Superior temporal gyrus (tissue), 1 donor: ENCODE measurements at regions not wholly inside any gene's neighbourhood (a gene's known extent, or its start where the extent isn't known, plus 50 kb on each side); places are given as distances from the start of the nearest gene placed in this dataset.
A peak's percentile ranks its signal among the peaks of the same experiment; 100 is the strongest.

Experiments
- DNase-seq: peaks from one replicate; pipeline ENCODE4 v3.0.0-alpha.2; 2016; ENCODE audit errors: extremely low spot score

GRCh38 chr13:99893567-99893966, 78.0 kb downstream of the ZIC5 start:
- DNase-seq, result no peak

- no peak for DNase-seq
These were observed 78.6 kb downstream of the ZIC5 start for GRCh38 chr13:99892866-99893504.

- peak; percentile 33 for DNase-seq
These were observed 79.4 kb downstream of the ZIC5 start for GRCh38 chr13:99892196-99892613.

- DNase-seq, result no peak
These were observed 84.9 kb downstream of the ZIC5 start for GRCh38 chr13:99886706-99887105.

GRCh38 chr13:99884913-99885312, 86.7 kb downstream of the ZIC5 start:
- DNase-seq, result no peak

- DNase-seq, result no peak
These were observed 87.8 kb downstream of the ZIC5 start for GRCh38 chr13:99883805-99884204.

DNA sequence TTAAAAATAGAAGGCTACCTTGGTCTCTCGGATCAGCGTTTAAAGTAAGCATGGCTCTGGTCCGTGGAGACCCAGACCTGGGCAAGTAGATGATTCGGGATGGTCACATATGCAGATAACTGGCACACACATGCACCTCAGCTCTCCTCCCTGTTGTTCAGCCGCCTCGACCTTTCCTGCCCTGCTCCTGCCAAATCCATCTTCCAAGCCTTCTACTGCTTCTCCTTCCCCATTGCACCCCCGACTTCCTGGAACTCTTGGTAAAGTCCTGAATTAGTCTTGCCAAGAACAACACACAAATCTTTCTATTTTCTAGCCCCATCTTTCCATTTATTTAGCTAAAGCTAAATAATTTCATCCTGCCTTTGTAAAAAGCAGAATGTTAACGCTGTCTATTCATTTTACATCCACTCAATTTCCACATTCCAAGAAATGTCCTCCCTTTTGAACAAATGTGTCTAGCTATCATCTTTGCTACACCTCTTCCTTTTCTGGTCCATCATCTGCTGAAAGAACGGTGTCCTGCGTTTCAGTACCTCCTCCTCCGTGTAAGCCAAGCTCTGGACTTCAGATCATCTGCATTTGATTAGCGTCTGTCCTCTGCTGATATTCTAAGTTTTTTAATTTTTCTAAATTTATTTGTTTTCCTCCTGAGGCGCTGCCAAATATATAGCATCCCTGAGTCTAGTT, 92.5 kb downstream of the ZIC5 start:
- no peak for DNase-seq

DNA sequence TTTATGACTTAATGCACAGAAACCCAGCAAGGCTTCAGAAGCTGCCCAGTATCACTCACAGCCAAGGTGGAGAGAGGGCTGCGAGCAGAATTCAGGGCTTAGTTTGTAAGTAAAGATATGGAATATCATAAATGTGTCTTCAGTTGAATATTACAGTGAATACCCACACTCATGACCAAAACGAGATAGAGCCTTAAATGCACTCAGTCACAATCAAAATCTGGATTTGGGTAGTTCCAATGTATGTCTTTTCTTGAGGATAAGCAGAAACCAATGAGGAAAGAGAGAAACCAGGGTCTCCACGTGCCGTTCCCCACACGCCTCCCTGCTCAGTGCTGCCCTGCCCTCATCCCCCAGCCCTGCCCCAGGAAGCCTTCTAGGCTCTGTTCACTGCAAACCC, 94.9 kb downstream of the ZIC5 start:
- DNase-seq, result no peak

GRCh38 chr13:99875391-99875790, 96.2 kb downstream of the ZIC5 start:
- no peak for DNase-seq

- DNase-seq, result no peak
These were observed 97.6 kb downstream of the ZIC5 start for GRCh38 chr13:99873832-99874430.

- no peak for DNase-seq
These were observed 98.4 kb downstream of the ZIC5 start for GRCh38 chr13:99873141-99873540.

- no peak for DNase-seq
These were observed 100.2 kb downstream of the ZIC5 start for GRCh38 chr13:99871249-99871898.

GRCh38 chr13:99870541-99870940, 101.0 kb downstream of the ZIC5 start:
- no peak for DNase-seq

GRCh38 chr13:99869830-99870229, 101.7 kb downstream of the ZIC5 start:
- no peak for DNase-seq

DNA sequence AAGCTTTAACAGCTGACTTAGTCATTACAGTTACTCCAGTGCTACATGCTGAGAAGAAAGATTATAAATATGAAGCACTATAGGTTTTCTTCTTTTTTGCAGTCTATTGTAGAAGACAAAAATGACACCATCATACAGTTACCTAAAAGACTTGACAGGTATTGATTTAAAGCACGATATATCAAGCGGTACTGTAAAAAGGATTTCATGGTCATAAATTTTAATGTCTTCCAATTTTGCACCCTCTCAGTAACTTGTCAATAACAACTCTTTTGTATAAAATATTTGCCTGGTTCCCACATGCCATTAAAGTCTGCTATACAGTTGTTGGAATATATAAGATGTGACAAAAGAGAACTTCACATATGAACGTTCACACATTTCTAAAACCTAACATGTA, 102.8 kb downstream of the ZIC5 start:
- DNase-seq, result no peak

DNA sequence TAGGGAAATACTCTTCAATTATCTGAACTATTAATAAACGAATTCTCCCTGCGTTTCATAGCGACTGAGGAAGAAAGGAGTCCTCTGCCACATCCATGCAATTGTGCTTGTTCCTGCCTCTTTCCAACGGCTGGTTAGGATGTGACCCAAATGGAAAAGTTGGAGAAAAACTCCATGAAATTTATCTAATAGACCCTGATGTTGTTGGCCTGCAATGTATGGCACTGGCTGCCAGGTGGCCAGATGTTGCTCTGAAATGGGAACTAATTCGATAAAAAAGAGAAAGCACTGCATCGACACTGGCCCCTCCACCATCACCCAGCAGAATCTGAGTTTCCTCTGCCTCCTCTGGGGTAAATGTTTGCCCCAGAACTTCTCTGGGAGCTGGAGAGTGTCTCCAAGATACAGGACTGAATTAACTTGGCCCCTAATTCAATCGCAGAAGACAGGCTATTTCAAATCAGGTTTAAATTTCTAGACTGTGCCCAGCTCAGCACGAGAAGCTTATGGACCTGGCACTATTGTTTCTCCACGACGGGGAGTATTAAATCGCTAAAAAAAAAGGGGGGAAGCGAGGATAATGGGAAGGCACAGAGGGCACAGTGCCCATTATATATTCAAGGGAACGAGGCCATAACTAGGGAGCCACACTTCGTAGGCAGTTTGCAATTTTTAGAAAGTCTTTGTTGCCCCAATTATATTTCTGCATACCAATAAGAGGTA, 103.9 kb downstream of the ZIC5 start:
- no peak for DNase-seq

DNA sequence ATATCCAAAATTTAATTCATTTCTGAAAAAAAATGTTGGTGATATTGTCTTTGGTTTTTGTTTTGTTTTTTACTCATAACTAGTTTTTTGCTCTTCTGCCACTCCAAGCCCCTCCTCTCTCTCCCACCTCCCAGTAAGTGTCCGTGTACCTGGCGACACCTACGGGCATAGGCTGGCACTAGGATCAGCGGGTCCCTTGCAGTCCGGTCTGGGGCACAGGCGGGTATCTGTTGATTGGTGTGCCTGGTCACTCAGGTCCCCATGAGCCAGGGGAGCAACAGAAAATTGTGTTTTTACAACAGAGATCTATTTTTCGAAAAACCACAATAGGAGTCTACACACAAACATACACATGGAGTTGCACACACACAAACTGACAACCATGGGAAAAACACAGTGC, 104.8 kb downstream of the ZIC5 start:
- no peak for DNase-seq

DNA sequence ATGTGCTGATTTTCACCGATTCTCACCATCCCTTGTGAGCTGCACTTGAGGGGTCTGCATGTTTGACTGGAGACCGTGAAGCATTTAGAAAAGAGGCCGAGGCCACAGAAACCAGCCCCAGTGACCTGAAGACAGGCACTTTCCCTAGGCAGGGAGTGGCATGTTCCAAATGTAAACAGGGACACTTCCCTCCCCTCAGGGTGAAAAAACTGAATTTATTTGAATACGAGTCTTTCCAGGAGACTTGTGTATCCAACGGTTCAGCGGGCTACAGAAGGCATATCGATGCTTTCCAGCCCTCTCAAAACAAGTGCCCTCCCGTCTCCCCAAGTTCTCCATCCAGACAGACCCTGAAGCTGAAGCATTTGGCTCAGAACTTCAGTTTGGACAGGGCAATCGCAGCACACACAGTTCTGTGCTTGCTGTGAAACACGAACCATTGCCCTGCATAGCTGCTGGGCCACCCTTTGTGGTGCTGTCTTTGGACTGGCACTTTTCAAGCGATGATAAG, 106.1 kb downstream of the ZIC5 start:
- DNase-seq, result no peak

GRCh38 chr13:99864627-99864990, 107.0 kb downstream of the ZIC5 start:
- no peak for DNase-seq

- no peak for DNase-seq
These were observed 107.6 kb downstream of the ZIC5 start for GRCh38 chr13:99863789-99864626.

- DNase-seq, result no peak
These were observed 109.3 kb downstream of the ZIC5 start for GRCh38 chr13:99862244-99862643.
